Trophoblast cell (in vitro differentiated cells and primary cell): ENCODE measurements at regions not wholly inside any gene's neighbourhood (a gene's known extent, or its start where the extent isn't known, plus 50 kb on each side); places are given as distances from the start of the nearest gene placed in this dataset.

Experiments
- DNase-seq, 2 donors: peaks; one replicate each; pipeline ENCODE4 v3.0.0-alpha.2; 2016
- H2AFZ ChIP-seq: 2 replicates; pipeline ENCODE4 v1.6.1; 2013; ENCODE audit warnings: low read length, moderate library complexity, mild to moderate bottlenecking; ENCODE audit not compliant: insufficient read depth, poor library complexity
- H2AK5ac ChIP-seq: 2 replicates; pipeline ENCODE4 v1.6.1; 2013; ENCODE audit warnings: mild to moderate bottlenecking, low read length
- H2BK120ac ChIP-seq: 2 replicates; pipeline ENCODE4 v1.6.1; 2013; ENCODE audit warnings: low read length, mild to moderate bottlenecking, moderate library complexity; ENCODE audit not compliant: insufficient read depth, poor library complexity
- H2BK12ac ChIP-seq: 2 replicates; pipeline ENCODE4 v1.6.1; 2013; ENCODE audit warnings: mild to moderate bottlenecking, low read length, moderate library complexity
- H2BK5ac ChIP-seq: 2 replicates; pipeline ENCODE4 v1.6.1; 2013; ENCODE audit warnings: low read length, low read depth, moderate library complexity, mild to moderate bottlenecking; ENCODE audit not compliant: poor library complexity
- H3K14ac ChIP-seq: 2 replicates; pipeline ENCODE4 v1.6.1; 2013; ENCODE audit warnings: mild to moderate bottlenecking, low read length
- H3K18ac ChIP-seq: 2 replicates; pipeline ENCODE4 v1.6.1; 2013; ENCODE audit warnings: mild to moderate bottlenecking, low read length
- H3K23ac ChIP-seq: 2 replicates; pipeline ENCODE4 v1.6.1; 2013; ENCODE audit warnings: low read length
- H3K27ac ChIP-seq: 2 replicates; pipeline ENCODE4 v1.5.1; 2013; ENCODE audit warnings: low read depth, mild to moderate bottlenecking, inconsistent platforms, low read length, moderate library complexity
- H3K27me3 ChIP-seq: 2 replicates; pipeline ENCODE4 v1.6.1; 2013; ENCODE audit warnings: inconsistent platforms, mild to moderate bottlenecking, low read length, moderate library complexity; ENCODE audit not compliant: insufficient read depth
- H3K36me3 ChIP-seq, 2 experiments: 1 replicate in 1 of 2; 2 replicates in 1 of 2; pipeline ENCODE4 v1.6.1; 2013; ENCODE audit warnings: low read length in 2 of 2, mild to moderate bottlenecking in 2 of 2, moderate library complexity in 1 of 2; ENCODE audit not compliant: insufficient read depth in 2 of 2, control insufficient read depth in 1 of 2
- H3K4ac ChIP-seq: 2 replicates; pipeline ENCODE4 v1.6.1; 2013; ENCODE audit warnings: low read depth, mild to moderate bottlenecking, low read length, moderate library complexity
- H3K4me1 ChIP-seq, 2 experiments: 1 replicate in 1 of 2; 2 replicates in 1 of 2; pipeline ENCODE4 v1.6.1; 2013; ENCODE audit warnings: low read length in 2 of 2, mild to moderate bottlenecking in 2 of 2, moderate library complexity in 1 of 2; ENCODE audit not compliant: insufficient read depth in 2 of 2, control insufficient read depth in 1 of 2
- H3K4me2 ChIP-seq: 2 replicates; pipeline ENCODE4 v1.6.1; 2013; ENCODE audit warnings: inconsistent platforms, mild to moderate bottlenecking, low read length, moderate library complexity
- H3K4me3 ChIP-seq: 2 replicates; pipeline ENCODE4 v1.5.1; 2013; ENCODE audit warnings: mild to moderate bottlenecking, low read depth, low read length, inconsistent platforms
- H3K79me1 ChIP-seq: one replicate; pipeline ENCODE4 v1.6.1; 2013; ENCODE audit warnings: low read length
- H3K79me2 ChIP-seq: 2 replicates; pipeline ENCODE4 v1.6.1; 2013; ENCODE audit warnings: low read length, mild to moderate bottlenecking; ENCODE audit not compliant: control insufficient read depth, insufficient read depth, poor library complexity
- H3K9ac ChIP-seq: 2 replicates; pipeline ENCODE4 v1.6.1; 2013; ENCODE audit warnings: mild to moderate bottlenecking, low read length
- H3K9me3 ChIP-seq: 2 replicates; pipeline ENCODE4 v1.6.1; 2013; ENCODE audit warnings: low read depth, mild to moderate bottlenecking, control low read depth, inconsistent platforms, low read length; ENCODE audit not compliant: insufficient read depth
- H4K12ac ChIP-seq: 2 replicates; pipeline ENCODE4 v1.6.1; 2013; ENCODE audit warnings: low read depth, mild to moderate bottlenecking, low read length, moderate library complexity
- H4K8ac ChIP-seq: 2 replicates; pipeline ENCODE4 v1.6.1; 2013; ENCODE audit warnings: low read depth, mild to moderate bottlenecking, low read length, moderate library complexity
- H4K91ac ChIP-seq: one replicate; pipeline ENCODE4 v1.6.1; 2013; ENCODE audit warnings: low read depth, mild to moderate bottlenecking, low read length, moderate library complexity
- WGBS: extraction: QIAGEN DNeasy Blood & Tissue Kit; methylation state at CpG from one replicate; pipeline ENCODE4 v1.1.7; 2013; ENCODE audit warnings: missing lambda C conversion rate; ENCODE audit not compliant: insufficient read length, insufficient coverage; ENCODE audit errors: extremely low coverage; 5-methylcytosine and 5-hydroxymethylcytosine counted together

DNA sequence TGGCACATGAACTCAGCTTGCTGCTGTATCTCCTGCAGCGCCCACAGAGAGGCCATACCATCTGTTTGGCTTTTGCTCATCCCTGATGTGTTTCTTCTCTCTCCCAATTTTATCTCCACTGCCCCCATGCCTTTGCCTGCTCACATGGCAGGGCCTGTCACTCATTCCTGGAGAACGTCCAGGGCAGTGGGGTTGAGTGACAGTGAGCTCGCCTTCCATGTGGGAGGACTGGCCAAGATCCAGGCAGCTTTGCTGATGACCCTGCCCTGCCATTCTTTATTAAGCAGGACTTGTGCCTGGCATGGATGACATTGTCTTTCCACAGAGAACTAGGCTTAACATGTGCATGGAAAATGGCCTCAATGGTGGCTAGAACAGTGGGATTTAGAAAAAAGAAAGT is 230.5 kb upstream of the THSD7B start:
- Histone ChIP-seq H3K79me2 (no peaks in the 10 kb centered on the region), H2BK12ac (no peak overlapping the region), H4K8ac (no peak overlapping the region), H3K9me3 (peaks cover 5% of the 10 kb centered on the region), H3K9ac (no peak overlapping the region), H3K4me3 (no peak overlapping the region), H2BK120ac (no peak overlapping the region), H3K23ac (no peak overlapping the region), H3K4me1 (no peaks in the 10 kb centered on the region), H3K4me2 (no peak overlapping the region), H3K36me3 (no peaks in the 10 kb centered on the region), H2AFZ (no peak overlapping the region), H3K4ac (no peak overlapping the region), H4K12ac (no peak overlapping the region), H2BK5ac (no peak overlapping the region), H4K91ac (no peak overlapping the region), H2AK5ac (no peak overlapping the region), H3K14ac (no peak overlapping the region), H3K27me3 (no peaks in the 10 kb centered on the region), H3K18ac (no peak overlapping the region), H3K27ac (no peak overlapping the region), H3K79me1 (no peaks in the 10 kb centered on the region)
- WGBS, result no CpG with 5 or more reads among the region's 3 CpGs
- DNase-seq, result no peak

- Histone ChIP-seq H3K14ac (no peak overlapping the region), H2BK12ac (no peak overlapping the region), H2AFZ (no peak overlapping the region), H3K9me3 (peaks cover 2% of the 10 kb centered on the region), H3K4ac (no peak overlapping the region), H3K9ac (no peak overlapping the region), H3K4me3 (no peak overlapping the region), H2BK120ac (no peak overlapping the region), H3K36me3 (no peaks in the 10 kb centered on the region), H4K12ac (no peak overlapping the region), H3K27me3 (no peaks in the 10 kb centered on the region), H4K8ac (no peak overlapping the region), H3K4me1 (no peaks in the 10 kb centered on the region), H4K91ac (no peak overlapping the region), H3K18ac (no peak overlapping the region), H3K79me1 (no peaks in the 10 kb centered on the region), H3K27ac (no peak overlapping the region), H2AK5ac (no peak overlapping the region), H3K79me2 (no peaks in the 10 kb centered on the region), H3K23ac (no peak overlapping the region), H3K4me2 (no peak overlapping the region), H2BK5ac (no peak overlapping the region)
- WGBS, result no CpG with 5 or more reads among the region's 2 CpGs
- DNase-seq, result no peak
Observed at GRCh38 chr2:136532171-136532570, 233.2 kb upstream of the THSD7B start.

DNA sequence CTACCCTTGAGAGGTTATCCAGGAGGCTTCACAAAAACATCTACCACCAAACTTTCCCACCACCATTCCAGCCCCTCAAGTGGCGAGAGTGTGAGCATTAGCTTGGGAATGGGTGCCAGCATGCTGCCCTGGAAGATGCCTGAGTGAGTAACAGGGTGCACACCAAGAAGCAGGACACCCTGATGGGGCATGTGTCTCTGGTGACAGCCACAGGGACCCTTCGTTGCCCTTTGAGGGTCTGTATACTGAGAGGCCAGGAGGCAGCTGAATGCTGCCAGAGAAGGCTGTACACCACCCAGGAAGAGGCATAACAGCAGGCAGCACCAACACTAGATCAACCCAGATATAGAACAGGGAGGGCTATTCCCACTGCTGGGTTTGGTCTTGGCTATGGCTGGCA is 233.6 kb upstream of the THSD7B start:
- no peak overlapping the region for H3K23ac ChIP-seq
- H3K27ac ChIP-seq, result no peak overlapping the region
- no peak overlapping the region for H3K18ac ChIP-seq
- no peak overlapping the region for H4K8ac ChIP-seq
- no peak overlapping the region for H2AFZ ChIP-seq
- H3K4ac ChIP-seq, result no peak overlapping the region
- no peaks in the 10 kb centered on the region for H3K4me1 ChIP-seq
- DNase-seq, result no peak
- H3K79me1 ChIP-seq, result no peaks in the 10 kb centered on the region
- no peak overlapping the region for H2AK5ac ChIP-seq
- H2BK12ac ChIP-seq, result no peak overlapping the region
- no peak overlapping the region for H3K4me2 ChIP-seq
- H3K4me3 ChIP-seq, result no peak overlapping the region
- H3K27me3 ChIP-seq, result no peaks in the 10 kb centered on the region
- H2BK120ac ChIP-seq, result no peak overlapping the region
- H3K14ac ChIP-seq, result no peak overlapping the region
- no peak overlapping the region for H3K9ac ChIP-seq
- H3K36me3 ChIP-seq, result no peaks in the 10 kb centered on the region
- H3K9me3 ChIP-seq, result peaks cover 2% of the 10 kb centered on the region
- no CpG with 5 or more reads among the region's 2 CpGs for WGBS
- H4K91ac ChIP-seq, result no peak overlapping the region
- no peak overlapping the region for H4K12ac ChIP-seq
- H2BK5ac ChIP-seq, result no peak overlapping the region
- H3K79me2 ChIP-seq, result no peaks in the 10 kb centered on the region

- no peak overlapping the region for H2AFZ ChIP-seq
Observed at GRCh38 chr2:136530146-136530545, 235.2 kb upstream of the THSD7B start.

More at GRCh38 chr2:136530146-136530545, 235.2 kb upstream of the THSD7B start:
- peak in 1 of 2 donors; percentile 6 for DNase-seq
- no peaks in the 10 kb centered on the region for H3K79me1 ChIP-seq
- H3K4me2 ChIP-seq, result no peak overlapping the region
- H2AK5ac ChIP-seq, result no peak overlapping the region
- H2BK120ac ChIP-seq, result no peak overlapping the region
- no peak overlapping the region for H2BK5ac ChIP-seq
- H3K14ac ChIP-seq, result no peak overlapping the region
- H2BK12ac ChIP-seq, result no peak overlapping the region
- no peak overlapping the region for H4K91ac ChIP-seq
- no peaks in the 10 kb centered on the region for H3K79me2 ChIP-seq
- H3K18ac ChIP-seq, result no peak overlapping the region
- no peaks in the 10 kb centered on the region for H3K27me3 ChIP-seq
- H4K8ac ChIP-seq, result no peak overlapping the region
- no peak overlapping the region for H3K27ac ChIP-seq
- H3K4ac ChIP-seq, result no peak overlapping the region
- H3K4me3 ChIP-seq, result no peak overlapping the region
- no peak overlapping the region for H4K12ac ChIP-seq
- no peak overlapping the region for H3K23ac ChIP-seq
- no peaks in the 10 kb centered on the region for H3K36me3 ChIP-seq
- no peaks in the 10 kb centered on the region for H3K9me3 ChIP-seq
- no peak overlapping the region for H3K9ac ChIP-seq
- no peaks in the 10 kb centered on the region for H3K4me1 ChIP-seq
